ENCODE measurements at regions not wholly inside any gene's neighbourhood (a gene's known extent, or its start where the extent isn't known, plus 50 kb on each side); places are given as distances from the start of the nearest gene placed in this dataset.

DNA sequence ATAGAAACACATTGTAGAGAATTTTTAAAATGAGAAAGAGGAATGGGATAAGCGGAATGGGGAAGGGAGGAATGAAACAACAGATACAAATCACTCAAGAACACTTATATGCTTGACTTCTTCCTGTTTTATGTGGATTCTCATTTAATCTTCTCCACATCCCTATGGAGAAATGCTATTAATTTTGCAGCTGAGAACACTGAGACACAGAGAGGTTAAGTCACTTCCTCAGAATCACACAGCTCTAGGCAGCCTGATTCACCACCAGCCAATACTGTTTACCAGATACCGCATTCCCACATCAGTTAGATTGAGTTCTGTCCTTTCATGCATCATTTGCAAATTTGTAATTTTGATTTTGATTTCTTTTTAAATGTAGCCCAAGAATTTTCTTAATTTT is 170.5 kb downstream of the SH2D4B start:
- Histone ChIP-seq H3K79me2 (ENCODE audit: control insufficient read depth, insufficient read depth, low read length) (no peaks in the 10 kb centered on the region), H3K4me2 (ENCODE audit: control insufficient read depth, insufficient read depth) (no peak overlapping the region), H3K27me3 (replicated peaks in 1 of 2; ENCODE audit: control insufficient read depth in 2 of 2, insufficient read depth in 2 of 2, low read length in 1 of 2) (no peaks in the 10 kb centered on the region), H3K9me3 (replicated peaks; ENCODE audit: control insufficient read depth, insufficient read depth, low read length) (no peaks in the 10 kb centered on the region), H2AFZ (ENCODE audit: control insufficient read depth, low read depth, low read length) (no peak overlapping the region), H3K4me1 (ENCODE audit: control insufficient read depth, insufficient read depth, low read length) (no peaks in the 10 kb centered on the region), H3K27ac (ENCODE audit: control insufficient read depth, insufficient read depth) (no peak overlapping the region), H3K9ac (ENCODE audit: control insufficient read depth, insufficient read depth, low read length) (no peak overlapping the region), H3K4me3 (no peak overlapping the region), H4K20me1 (ENCODE audit: control insufficient read depth, insufficient read depth) (no peaks in the 10 kb centered on the region), H3K36me3 (ENCODE audit: control insufficient read depth in 2 of 2, insufficient read depth in 2 of 2, low read length in 1 of 2) (no peaks in the 10 kb centered on the region)
- TF ChIP-seq, protein P1, sequence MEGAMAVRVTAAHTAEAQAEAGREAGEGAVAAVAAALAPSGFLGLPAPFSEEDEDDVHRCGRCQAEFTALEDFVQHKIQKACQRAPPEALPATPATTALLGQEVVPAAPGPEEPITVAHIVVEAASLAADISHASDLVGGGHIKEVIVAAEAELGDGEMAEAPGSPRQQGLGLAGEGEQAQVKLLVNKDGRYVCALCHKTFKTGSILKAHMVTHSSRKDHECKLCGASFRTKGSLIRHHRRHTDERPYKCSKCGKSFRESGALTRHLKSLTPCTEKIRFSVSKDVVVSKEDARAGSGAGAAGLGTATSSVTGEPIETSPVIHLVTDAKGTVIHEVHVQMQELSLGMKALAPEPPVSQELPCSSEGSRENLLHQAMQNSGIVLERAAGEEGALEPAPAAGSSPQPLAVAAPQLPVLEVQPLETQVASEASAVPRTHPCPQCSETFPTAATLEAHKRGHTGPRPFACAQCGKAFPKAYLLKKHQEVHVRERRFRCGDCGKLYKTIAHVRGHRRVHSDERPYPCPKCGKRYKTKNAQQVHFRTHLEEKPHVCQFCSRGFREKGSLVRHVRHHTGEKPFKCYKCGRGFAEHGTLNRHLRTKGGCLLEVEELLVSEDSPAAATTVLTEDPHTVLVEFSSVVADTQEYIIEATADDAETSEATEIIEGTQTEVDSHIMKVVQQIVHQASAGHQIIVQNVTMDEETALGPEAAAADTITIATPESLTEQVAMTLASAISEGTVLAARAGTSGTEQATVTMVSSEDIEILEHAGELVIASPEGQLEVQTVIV (IDR thresholded peaks at IDR 0.05; ENCODE audit: borderline replicate concordance, partially characterized antibody), result no peak
- TF ChIP-seq WRNIP1 (IDR thresholded peaks at IDR 0.05; ENCODE audit: borderline replicate concordance, low read depth, low read length), result no peak
- TF ChIP-seq CREM (IDR thresholded peaks at IDR 0.05; ENCODE audit: low read depth), result no peak
- no peak for TF ChIP-seq PAX8 (IDR thresholded peaks at IDR 0.05)
- TF ChIP-seq TAF1 (IDR thresholded peaks at IDR 0.05; ENCODE audit: borderline replicate concordance, low read depth, low read length), result no peak
- TF ChIP-seq NFXL1 (IDR thresholded peaks at IDR 0.05; ENCODE audit: borderline replicate concordance), result no peak
- no peak for TF ChIP-seq TCF12 (IDR thresholded peaks at IDR 0.05; ENCODE audit: low read depth, low read length)
- TF ChIP-seq, protein P2, sequence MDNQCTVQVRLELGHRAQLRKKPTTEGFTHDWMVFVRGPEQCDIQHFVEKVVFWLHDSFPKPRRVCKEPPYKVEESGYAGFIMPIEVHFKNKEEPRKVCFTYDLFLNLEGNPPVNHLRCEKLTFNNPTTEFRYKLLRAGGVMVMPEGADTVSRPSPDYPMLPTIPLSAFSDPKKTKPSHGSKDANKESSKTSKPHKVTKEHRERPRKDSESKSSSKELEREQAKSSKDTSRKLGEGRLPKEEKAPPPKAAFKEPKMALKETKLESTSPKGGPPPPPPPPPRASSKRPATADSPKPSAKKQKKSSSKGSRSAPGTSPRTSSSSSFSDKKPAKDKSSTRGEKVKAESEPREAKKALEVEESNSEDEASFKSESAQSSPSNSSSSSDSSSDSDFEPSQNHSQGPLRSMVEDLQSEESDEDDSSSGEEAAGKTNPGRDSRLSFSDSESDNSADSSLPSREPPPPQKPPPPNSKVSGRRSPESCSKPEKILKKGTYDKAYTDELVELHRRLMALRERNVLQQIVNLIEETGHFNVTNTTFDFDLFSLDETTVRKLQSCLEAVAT (IDR thresholded peaks at IDR 0.05), result no peak
- TF ChIP-seq, protein P3, sequence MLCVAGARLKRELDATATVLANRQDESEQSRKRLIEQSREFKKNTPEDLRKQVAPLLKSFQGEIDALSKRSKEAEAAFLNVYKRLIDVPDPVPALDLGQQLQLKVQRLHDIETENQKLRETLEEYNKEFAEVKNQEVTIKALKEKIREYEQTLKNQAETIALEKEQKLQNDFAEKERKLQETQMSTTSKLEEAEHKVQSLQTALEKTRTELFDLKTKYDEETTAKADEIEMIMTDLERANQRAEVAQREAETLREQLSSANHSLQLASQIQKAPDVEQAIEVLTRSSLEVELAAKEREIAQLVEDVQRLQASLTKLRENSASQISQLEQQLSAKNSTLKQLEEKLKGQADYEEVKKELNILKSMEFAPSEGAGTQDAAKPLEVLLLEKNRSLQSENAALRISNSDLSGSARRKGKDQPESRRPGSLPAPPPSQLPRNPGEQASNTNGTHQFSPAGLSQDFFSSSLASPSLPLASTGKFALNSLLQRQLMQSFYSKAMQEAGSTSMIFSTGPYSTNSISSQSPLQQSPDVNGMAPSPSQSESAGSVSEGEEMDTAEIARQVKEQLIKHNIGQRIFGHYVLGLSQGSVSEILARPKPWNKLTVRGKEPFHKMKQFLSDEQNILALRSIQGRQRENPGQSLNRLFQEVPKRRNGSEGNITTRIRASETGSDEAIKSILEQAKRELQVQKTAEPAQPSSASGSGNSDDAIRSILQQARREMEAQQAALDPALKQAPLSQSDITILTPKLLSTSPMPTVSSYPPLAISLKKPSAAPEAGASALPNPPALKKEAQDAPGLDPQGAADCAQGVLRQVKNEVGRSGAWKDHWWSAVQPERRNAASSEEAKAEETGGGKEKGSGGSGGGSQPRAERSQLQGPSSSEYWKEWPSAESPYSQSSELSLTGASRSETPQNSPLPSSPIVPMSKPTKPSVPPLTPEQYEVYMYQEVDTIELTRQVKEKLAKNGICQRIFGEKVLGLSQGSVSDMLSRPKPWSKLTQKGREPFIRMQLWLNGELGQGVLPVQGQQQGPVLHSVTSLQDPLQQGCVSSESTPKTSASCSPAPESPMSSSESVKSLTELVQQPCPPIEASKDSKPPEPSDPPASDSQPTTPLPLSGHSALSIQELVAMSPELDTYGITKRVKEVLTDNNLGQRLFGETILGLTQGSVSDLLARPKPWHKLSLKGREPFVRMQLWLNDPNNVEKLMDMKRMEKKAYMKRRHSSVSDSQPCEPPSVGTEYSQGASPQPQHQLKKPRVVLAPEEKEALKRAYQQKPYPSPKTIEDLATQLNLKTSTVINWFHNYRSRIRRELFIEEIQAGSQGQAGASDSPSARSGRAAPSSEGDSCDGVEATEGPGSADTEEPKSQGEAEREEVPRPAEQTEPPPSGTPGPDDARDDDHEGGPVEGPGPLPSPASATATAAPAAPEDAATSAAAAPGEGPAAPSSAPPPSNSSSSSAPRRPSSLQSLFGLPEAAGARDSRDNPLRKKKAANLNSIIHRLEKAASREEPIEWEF (IDR thresholded peaks at IDR 0.05; ENCODE audit: insufficient replicate concordance, low read depth, low read length), result no peak
- TF ChIP-seq ZZZ3 (IDR thresholded peaks at IDR 0.05; ENCODE audit: control insufficient read depth, insufficient read length, low read depth), result no peak
- TF ChIP-seq IRF4 (IDR thresholded peaks at IDR 0.05; ENCODE audit: low read depth, low read length), result no peak
- TF ChIP-seq SMAD5 (IDR thresholded peaks at IDR 0.05; ENCODE audit: low read depth), result no peak
- BruUV-seq (replicated peaks), result no TSS peak
- RAD21 ChIA-PET (ENCODE audit: unreplicated experiment), result interaction anchor here (1.0 kb wide), 1 partner anchor 44 kb away, joined by 3 read pairs; no protein-coding TSS in a partner anchor
- CTCF ChIA-PET, result interaction anchor here (1.2 kb wide), 1 partner anchor 237 kb away, joined by 3 read pairs; no protein-coding TSS in a partner anchor
- FAIRE-seq, result no peak
- no peak for ATAC-seq
- SMC1A ChIA-PET (ENCODE audit: uncharacterized antibody, unreplicated experiment), result interaction anchor here (1.1 kb wide), 1 partner anchor 8 kb away, joined by 4 read pairs; no protein-coding TSS in a partner anchor
- POLR2A ChIA-PET, result interaction anchor here (0.6 kb wide), 1 partner anchor 70 kb away, joined by 3 read pairs; no protein-coding TSS in a partner anchor
- intact Hi-C loops (cut with micrococcal nuclease; ENCODE audit: unreplicated experiment) (no loop called here), in situ Hi-C loops (cut with MboI) (no loop called here)
- 49% methylated on average over 2 of the region's 2 CpGs for WGBS (ENCODE audit: insufficient coverage, insufficient replicate concordance, low lambda C conversion rate, missing lambda C conversion rate)
- DNase-seq (ENCODE audit: low read depth, low spot score), result no peak
